SK-N-SH treated with all-trans-retinoic acid at 6 μM for 48 hours (cell line): ENCODE measurements at regions not wholly inside any gene's neighbourhood (a gene's known extent, or its start where the extent isn't known, plus 50 kb on each side); places are given as distances from the start of the nearest gene placed in this dataset.

Source experiments
- ATAC-seq: fragments of 200-7000 bp; cut with Tn5 transposase; 3 replicates; pipeline ENCODE4 v1.9.1; 2020; ENCODE audit warnings: mild to moderate bottlenecking, moderate library complexity
- ARNTL ChIP-seq: fragments of 450-650 bp; formaldehyde crosslinking; IDR thresholded peaks from 2 replicates; pipeline ENCODE4 v1.5.0; 2020; ENCODE audit warnings: low read depth, mild to moderate bottlenecking, moderate library complexity, borderline replicate concordance
- BACH2 ChIP-seq: fragments of 250-450 bp; sonication (Bioruptor Pico); IDR thresholded peaks from 2 replicates; pipeline ENCODE4 v1.9.0; 2021; ENCODE audit warnings: mild to moderate bottlenecking, borderline replicate concordance
- CSDC2 ChIP-seq: fragments of 250-450 bp; sonication (Bioruptor Pico); IDR thresholded peaks from 2 replicates; pipeline ENCODE4 v1.5.0; 2020; ENCODE audit warnings: mild to moderate bottlenecking, moderate library complexity
- ESRRG ChIP-seq: fragments of 250-450 bp; sonication (Bioruptor Pico); IDR thresholded peaks from 2 replicates; pipeline ENCODE4 v1.6.1; 2021; ENCODE audit warnings: mild to moderate bottlenecking
- GLIS3 ChIP-seq: fragments of 250-450 bp; sonication (Bioruptor Pico); IDR thresholded peaks from 2 replicates; pipeline ENCODE4 v1.5.0; 2020; ENCODE audit warnings: mild to moderate bottlenecking, moderate library complexity
- ISL1 ChIP-seq: fragments of 250-450 bp; sonication (Bioruptor Pico); IDR thresholded peaks from 2 replicates; pipeline ENCODE4 v2.1.2; 2022; ENCODE audit warnings: mild to moderate bottlenecking, moderate library complexity
- OSR1 ChIP-seq: fragments of 250-450 bp; sonication (Bioruptor Pico); IDR thresholded peaks from 2 replicates; pipeline ENCODE4 v1.8.0; 2022; ENCODE audit warnings: moderate library complexity, mild to moderate bottlenecking, inconsistent platforms
- PPARA ChIP-seq: fragments of 250-450 bp; sonication (Bioruptor Pico); IDR thresholded peaks from 2 replicates; pipeline ENCODE4 v1.5.0; 2020; ENCODE audit warnings: mild to moderate bottlenecking, borderline replicate concordance
- SNAI2 ChIP-seq: fragments of 250-450 bp; sonication (Bioruptor Pico); IDR thresholded peaks from 2 replicates; pipeline ENCODE4 v1.5.0; 2020; ENCODE audit warnings: mild to moderate bottlenecking, moderate library complexity
- TCF4 ChIP-seq: fragments of 250-450 bp; sonication (Bioruptor Pico); IDR thresholded peaks from 2 replicates; pipeline ENCODE4 v1.8.0; 2021; ENCODE audit warnings: mild to moderate bottlenecking, moderate library complexity, borderline replicate concordance
- TOX ChIP-seq: fragments of 250-450 bp; sonication (Bioruptor Pico); IDR thresholded peaks from 2 replicates; pipeline ENCODE4 v1.8.0; 2021; ENCODE audit warnings: mild to moderate bottlenecking, moderate library complexity, borderline replicate concordance
- ZC3H10 ChIP-seq: fragments of 250-450 bp; sonication (Bioruptor Pico); IDR thresholded peaks from 2 replicates; pipeline ENCODE4 v1.5.1; 2021; ENCODE audit warnings: mild to moderate bottlenecking, moderate library complexity
- ZFP3 ChIP-seq: fragments of 250-450 bp; sonication (Bioruptor Pico); IDR thresholded peaks from 2 replicates; pipeline ENCODE4 v1.5.0; 2020; ENCODE audit warnings: mild to moderate bottlenecking, moderate library complexity
- ZFP30 ChIP-seq: fragments of 450-650 bp; formaldehyde crosslinking; IDR thresholded peaks from 2 replicates; pipeline ENCODE4 v1.5.0; 2022; ENCODE audit warnings: mild to moderate bottlenecking, moderate library complexity
- ZNF565 ChIP-seq: fragments of 450-650 bp; formaldehyde crosslinking; conservative IDR thresholded peaks from 2 replicates; pipeline ENCODE4 v1.5.0; 2020; ENCODE audit warnings: low read depth, mild to moderate bottlenecking, moderate library complexity
- ZNF70 ChIP-seq: fragments of 450-650 bp; formaldehyde crosslinking; IDR thresholded peaks from 2 replicates; pipeline ENCODE4 v1.5.0; 2020; ENCODE audit warnings: mild to moderate bottlenecking, moderate library complexity
- ZNF8 ChIP-seq: fragments of 450-650 bp; formaldehyde crosslinking; IDR thresholded peaks from 2 replicates; pipeline ENCODE4 v1.5.0; 2020; ENCODE audit warnings: mild to moderate bottlenecking, moderate library complexity
- TF ChIP-seq, protein P1 (sequence below): fragments of 250-450 bp; sonication (Bioruptor Pico); IDR thresholded peaks from 2 replicates; pipeline ENCODE4 v1.5.0; 2020; ENCODE audit warnings: mild to moderate bottlenecking, moderate library complexity
- TF ChIP-seq, protein P2 (sequence below): fragments of 250-450 bp; sonication (Bioruptor Pico); IDR thresholded peaks from 2 replicates; pipeline ENCODE4 v1.5.1; 2021; ENCODE audit warnings: mild to moderate bottlenecking, moderate library complexity
- TF ChIP-seq, protein P3 (sequence below): fragments of 250-450 bp; sonication (Bioruptor Pico); IDR thresholded peaks from 2 replicates; pipeline ENCODE4 v1.8.0; 2021; ENCODE audit warnings: low read depth, mild to moderate bottlenecking, moderate library complexity, borderline replicate concordance
- TF ChIP-seq, protein P4 (sequence below): fragments of 250-450 bp; sonication (Bioruptor Pico); IDR thresholded peaks from 2 replicates; pipeline ENCODE4 v1.8.0; 2020; ENCODE audit warnings: mild to moderate bottlenecking, moderate library complexity, borderline replicate concordance
- TF ChIP-seq, protein P5 (sequence below): fragments of 250-450 bp; sonication (Bioruptor Pico); IDR thresholded peaks from 2 replicates; pipeline ENCODE4 v1.5.1; 2020; ENCODE audit warnings: low read depth, mild to moderate bottlenecking, moderate library complexity

DNA sequence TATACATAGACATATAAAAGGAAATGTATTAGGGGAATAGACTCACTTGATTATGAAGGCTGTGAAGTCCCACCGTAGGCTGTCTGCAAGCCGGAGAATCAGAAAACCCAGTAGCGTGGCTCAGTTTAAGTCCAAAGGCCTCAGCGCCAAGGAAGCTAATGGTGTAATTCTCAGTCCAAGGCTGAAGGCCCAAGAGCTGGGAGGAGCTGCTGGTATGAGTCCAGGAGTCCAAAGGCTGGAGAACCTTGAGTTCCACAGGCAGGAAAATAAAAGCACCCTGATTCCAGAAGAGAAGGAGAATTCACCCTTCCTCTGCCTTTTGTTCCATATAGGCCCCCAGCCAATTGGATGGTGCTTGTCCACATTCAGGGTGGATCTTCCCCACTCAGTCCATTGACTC is 166.2 kb upstream of the TAC1 start (continued):
- TF ChIP-seq TCF4 (CRISPR knock-in tag): no peak
- no peak for TF ChIP-seq ZFP3
- no peak for TF ChIP-seq ZNF565 (CRISPR knock-in tag)
- no peak for TF ChIP-seq GLIS3 (CRISPR knock-in tag)

DNA sequence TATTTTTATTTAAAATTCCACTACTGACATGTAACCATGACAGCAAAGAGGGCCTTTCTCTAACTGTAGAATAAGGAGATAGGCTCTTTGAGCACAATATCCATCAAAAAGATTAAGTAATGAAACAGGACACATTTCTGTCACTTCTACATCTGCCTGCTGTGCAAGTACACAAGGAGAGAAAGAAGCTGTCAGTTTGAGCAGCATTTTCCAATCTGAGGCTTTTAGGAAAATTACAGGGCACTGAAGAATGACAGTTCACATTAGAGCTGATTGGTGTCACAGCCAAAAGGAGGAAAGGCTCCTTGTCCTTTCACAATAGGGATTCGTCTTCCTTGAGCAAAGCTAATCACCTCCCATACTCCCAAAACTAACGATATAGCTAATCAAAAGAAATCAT is 158.8 kb upstream of the TAC1 start:
- ATAC-seq: no peak
- TF ChIP-seq, protein P1, sequence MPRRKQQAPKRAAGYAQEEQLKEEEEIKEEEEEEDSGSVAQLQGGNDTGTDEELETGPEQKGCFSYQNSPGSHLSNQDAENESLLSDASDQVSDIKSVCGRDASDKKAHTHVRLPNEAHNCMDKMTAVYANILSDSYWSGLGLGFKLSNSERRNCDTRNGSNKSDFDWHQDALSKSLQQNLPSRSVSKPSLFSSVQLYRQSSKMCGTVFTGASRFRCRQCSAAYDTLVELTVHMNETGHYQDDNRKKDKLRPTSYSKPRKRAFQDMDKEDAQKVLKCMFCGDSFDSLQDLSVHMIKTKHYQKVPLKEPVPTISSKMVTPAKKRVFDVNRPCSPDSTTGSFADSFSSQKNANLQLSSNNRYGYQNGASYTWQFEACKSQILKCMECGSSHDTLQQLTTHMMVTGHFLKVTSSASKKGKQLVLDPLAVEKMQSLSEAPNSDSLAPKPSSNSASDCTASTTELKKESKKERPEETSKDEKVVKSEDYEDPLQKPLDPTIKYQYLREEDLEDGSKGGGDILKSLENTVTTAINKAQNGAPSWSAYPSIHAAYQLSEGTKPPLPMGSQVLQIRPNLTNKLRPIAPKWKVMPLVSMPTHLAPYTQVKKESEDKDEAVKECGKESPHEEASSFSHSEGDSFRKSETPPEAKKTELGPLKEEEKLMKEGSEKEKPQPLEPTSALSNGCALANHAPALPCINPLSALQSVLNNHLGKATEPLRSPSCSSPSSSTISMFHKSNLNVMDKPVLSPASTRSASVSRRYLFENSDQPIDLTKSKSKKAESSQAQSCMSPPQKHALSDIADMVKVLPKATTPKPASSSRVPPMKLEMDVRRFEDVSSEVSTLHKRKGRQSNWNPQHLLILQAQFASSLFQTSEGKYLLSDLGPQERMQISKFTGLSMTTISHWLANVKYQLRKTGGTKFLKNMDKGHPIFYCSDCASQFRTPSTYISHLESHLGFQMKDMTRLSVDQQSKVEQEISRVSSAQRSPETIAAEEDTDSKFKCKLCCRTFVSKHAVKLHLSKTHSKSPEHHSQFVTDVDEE (CRISPR knock-in tag): no peak
- TF ChIP-seq ZFP30 (CRISPR knock-in tag) (no peak), TCF4 (CRISPR knock-in tag) (no peak), ZNF8 (CRISPR knock-in tag) (no peak), ISL1 (CRISPR knock-in tag) (no peak), CSDC2 (CRISPR knock-in tag) (no peak), ARNTL (CRISPR knock-in tag) (no peak), GLIS3 (CRISPR knock-in tag) (no peak), OSR1 (CRISPR knock-in tag) (no peak), ZNF70 (no peak), ESRRG (no peak), TOX (CRISPR knock-in tag) (no peak), BACH2 (no peak), ZFP3 (no peak), PPARA (CRISPR knock-in tag) (no peak)
- TF ChIP-seq, protein P2, sequence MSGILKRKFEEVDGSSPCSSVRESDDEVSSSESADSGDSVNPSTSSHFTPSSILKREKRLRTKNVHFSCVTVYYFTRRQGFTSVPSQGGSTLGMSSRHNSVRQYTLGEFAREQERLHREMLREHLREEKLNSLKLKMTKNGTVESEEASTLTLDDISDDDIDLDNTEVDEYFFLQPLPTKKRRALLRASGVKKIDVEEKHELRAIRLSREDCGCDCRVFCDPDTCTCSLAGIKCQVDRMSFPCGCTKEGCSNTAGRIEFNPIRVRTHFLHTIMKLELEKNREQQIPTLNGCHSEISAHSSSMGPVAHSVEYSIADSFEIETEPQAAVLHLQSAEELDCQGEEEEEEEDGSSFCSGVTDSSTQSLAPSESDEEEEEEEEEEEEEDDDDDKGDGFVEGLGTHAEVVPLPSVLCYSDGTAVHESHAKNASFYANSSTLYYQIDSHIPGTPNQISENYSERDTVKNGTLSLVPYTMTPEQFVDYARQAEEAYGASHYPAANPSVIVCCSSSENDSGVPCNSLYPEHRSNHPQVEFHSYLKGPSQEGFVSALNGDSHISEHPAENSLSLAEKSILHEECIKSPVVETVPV: no peak
- TF ChIP-seq, protein P3, sequence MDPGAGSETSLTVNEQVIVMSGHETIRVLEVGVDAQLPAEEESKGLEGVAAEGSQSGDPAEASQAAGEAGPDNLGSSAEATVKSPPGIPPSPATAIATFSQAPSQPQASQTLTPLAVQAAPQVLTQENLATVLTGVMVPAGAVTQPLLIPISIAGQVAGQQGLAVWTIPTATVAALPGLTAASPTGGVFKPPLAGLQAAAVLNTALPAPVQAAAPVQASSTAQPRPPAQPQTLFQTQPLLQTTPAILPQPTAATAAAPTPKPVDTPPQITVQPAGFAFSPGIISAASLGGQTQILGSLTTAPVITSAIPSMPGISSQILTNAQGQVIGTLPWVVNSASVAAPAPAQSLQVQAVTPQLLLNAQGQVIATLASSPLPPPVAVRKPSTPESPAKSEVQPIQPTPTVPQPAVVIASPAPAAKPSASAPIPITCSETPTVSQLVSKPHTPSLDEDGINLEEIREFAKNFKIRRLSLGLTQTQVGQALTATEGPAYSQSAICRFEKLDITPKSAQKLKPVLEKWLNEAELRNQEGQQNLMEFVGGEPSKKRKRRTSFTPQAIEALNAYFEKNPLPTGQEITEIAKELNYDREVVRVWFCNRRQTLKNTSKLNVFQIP (CRISPR knock-in tag): no peak
- TF ChIP-seq, protein P4, sequence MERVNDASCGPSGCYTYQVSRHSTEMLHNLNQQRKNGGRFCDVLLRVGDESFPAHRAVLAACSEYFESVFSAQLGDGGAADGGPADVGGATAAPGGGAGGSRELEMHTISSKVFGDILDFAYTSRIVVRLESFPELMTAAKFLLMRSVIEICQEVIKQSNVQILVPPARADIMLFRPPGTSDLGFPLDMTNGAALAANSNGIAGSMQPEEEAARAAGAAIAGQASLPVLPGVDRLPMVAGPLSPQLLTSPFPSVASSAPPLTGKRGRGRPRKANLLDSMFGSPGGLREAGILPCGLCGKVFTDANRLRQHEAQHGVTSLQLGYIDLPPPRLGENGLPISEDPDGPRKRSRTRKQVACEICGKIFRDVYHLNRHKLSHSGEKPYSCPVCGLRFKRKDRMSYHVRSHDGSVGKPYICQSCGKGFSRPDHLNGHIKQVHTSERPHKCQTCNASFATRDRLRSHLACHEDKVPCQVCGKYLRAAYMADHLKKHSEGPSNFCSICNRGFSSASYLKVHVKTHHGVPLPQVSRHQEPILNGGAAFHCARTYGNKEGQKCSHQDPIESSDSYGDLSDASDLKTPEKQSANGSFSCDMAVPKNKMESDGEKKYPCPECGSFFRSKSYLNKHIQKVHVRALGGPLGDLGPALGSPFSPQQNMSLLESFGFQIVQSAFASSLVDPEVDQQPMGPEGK (CRISPR knock-in tag): no peak
- TF ChIP-seq, protein P5, sequence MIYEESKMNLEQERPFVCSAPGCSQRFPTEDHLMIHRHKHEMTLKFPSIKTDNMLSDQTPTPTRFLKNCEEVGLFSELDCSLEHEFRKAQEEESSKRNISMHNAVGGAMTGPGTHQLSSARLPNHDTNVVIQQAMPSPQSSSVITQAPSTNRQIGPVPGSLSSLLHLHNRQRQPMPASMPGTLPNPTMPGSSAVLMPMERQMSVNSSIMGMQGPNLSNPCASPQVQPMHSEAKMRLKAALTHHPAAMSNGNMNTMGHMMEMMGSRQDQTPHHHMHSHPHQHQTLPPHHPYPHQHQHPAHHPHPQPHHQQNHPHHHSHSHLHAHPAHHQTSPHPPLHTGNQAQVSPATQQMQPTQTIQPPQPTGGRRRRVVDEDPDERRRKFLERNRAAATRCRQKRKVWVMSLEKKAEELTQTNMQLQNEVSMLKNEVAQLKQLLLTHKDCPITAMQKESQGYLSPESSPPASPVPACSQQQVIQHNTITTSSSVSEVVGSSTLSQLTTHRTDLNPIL (CRISPR knock-in tag): no peak

DNA sequence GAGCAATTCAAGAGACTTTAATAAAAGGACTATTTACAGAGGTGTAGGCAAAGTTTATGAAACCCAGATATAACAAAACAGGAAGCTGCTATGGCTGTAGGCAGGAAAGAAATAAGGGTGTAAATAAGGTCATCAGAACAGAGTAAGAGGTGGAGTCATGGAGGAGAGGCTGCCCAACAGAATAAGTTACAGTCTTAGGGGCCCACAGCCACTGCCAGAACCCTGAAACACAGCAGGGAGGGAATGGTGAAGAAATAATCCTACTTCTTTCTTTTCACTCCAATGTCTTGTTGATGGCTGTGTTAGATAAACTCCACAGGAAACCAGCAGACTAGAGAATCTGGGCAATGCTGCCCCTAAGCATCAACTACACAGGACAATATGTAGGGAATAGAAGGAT is 155.8 kb upstream of the TAC1 start:
- no peak for ATAC-seq
- TF ChIP-seq ZNF70 (no peak), ARNTL (CRISPR knock-in tag) (no peak), ZFP30 (CRISPR knock-in tag) (no peak), GLIS3 (CRISPR knock-in tag) (no peak), ZFP3 (no peak), SNAI2 (CRISPR knock-in tag) (no peak), OSR1 (CRISPR knock-in tag) (no peak), BACH2 (no peak), ESRRG (no peak), TCF4 (CRISPR knock-in tag) (no peak), ISL1 (CRISPR knock-in tag) (no peak), PPARA (CRISPR knock-in tag) (no peak), ZC3H10 (CRISPR knock-in tag) (no peak)
- TF ChIP-seq, protein P5 (CRISPR knock-in tag): no peak
- TF ChIP-seq, protein P4 (CRISPR knock-in tag): no peak
- TF ChIP-seq, protein P1 (CRISPR knock-in tag): no peak
